ENCODE measurements at regions not wholly inside any gene's neighbourhood (a gene's known extent, or its start where the extent isn't known, plus 50 kb on each side); places are given as distances from the start of the nearest gene placed in this dataset.

- TF ChIP-seq CTCF (IDR thresholded peaks at IDR 0.05) (no peak), POLR2A (IDR thresholded peaks at IDR 0.05) (no peak)
These were observed 468.4 kb downstream of the SUCLG1 start for GRCh38 chr2:83990636-83991035.
